ENCODE measurements at regions not wholly inside any gene's neighbourhood (a gene's known extent, or its start where the extent isn't known, plus 50 kb on each side); places are given as distances from the start of the nearest gene placed in this dataset.

- H3K23ac ChIP-seq (ENCODE audit: insufficient read length), result no peak overlapping the region
- TF ChIP-seq CHD2 (IDR thresholded peaks at IDR 0.05; ENCODE audit: low read length), result no peak
- TF ChIP-seq JUND (IDR thresholded peaks at IDR 0.05; ENCODE audit: low read length), result no peak
- TF ChIP-seq YY1 (IDR thresholded peaks at IDR 0.05; ENCODE audit: low read depth, low read length), result no peak
- no peak for TF ChIP-seq HDAC6 (IDR thresholded peaks at IDR 0.05; ENCODE audit: low read depth, low read length)
- TF ChIP-seq MAFK (IDR thresholded peaks at IDR 0.05; ENCODE audit: low read depth, low read length), result no peak
- TF ChIP-seq BACH1 (IDR thresholded peaks at IDR 0.05; ENCODE audit: low read length), result no peak
- TF ChIP-seq RFX5 (IDR thresholded peaks at IDR 0.05; ENCODE audit: borderline replicate concordance, low read depth, low read length), result no peak
- no peak for TF ChIP-seq SIN3A (conservative IDR thresholded peaks at IDR 0.05 in 1 of 2, IDR thresholded peaks at IDR 0.05 in 1 of 2; ENCODE audit: low read depth in 1 of 2, low read length in 2 of 2)
- no peak for TF ChIP-seq KDM1A (IDR thresholded peaks at IDR 0.05; ENCODE audit: borderline replicate concordance, low read length)
- no peak overlapping the region for H2BK120ac ChIP-seq (replicated peaks; ENCODE audit: low read depth, low read length)
- H3K36me3 ChIP-seq (ENCODE audit: control insufficient read depth in 2 of 4, insufficient read depth in 4 of 4, low read length in 3 of 4), result peaks cover 0 to 9% (median 2%) of the 10 kb centered on the region in 4 experiments; a peak in 3 of 8 replicates
- no peak overlapping the region for H3K27ac ChIP-seq (ENCODE audit: low read depth, low read length)
- no peak overlapping the region for H3K56ac ChIP-seq (replicated peaks; ENCODE audit: insufficient read length, low read depth, low read length)
- 95% methylated on average over 1 of the region's 1 CpG; no CpG with 5 or more reads in 1 of the 2 experiments for WGBS, 2 experiments (ENCODE audit: extremely low coverage in 1 of 2, insufficient coverage in 1 of 2, insufficient read length in 1 of 2, insufficient replicate concordance in 2 of 2, low coverage in 1 of 2, low lambda C conversion rate in 2 of 2, missing lambda C conversion rate in 1 of 2)
- H3K4me2 ChIP-seq (ENCODE audit: insufficient read depth in 1 of 2, low read depth in 2 of 2, low read length in 2 of 2), result no peak overlapping the region
- no peak overlapping the region for H4K5ac ChIP-seq (ENCODE audit: insufficient read length, low read depth, low read length)
- H4K8ac ChIP-seq (ENCODE audit: extremely low read depth, insufficient read depth, low read length), result no peak overlapping the region
- no peak overlapping the region for H3K9ac ChIP-seq (replicated peaks in 1 of 4; ENCODE audit: extremely low read depth in 1 of 4, low read depth in 3 of 4, low read length in 3 of 4)
- ChIA-PET CTCF (ENCODE audit: partially characterized antibody) (no interaction called here), POLR2A (ENCODE audit: partially characterized antibody) (no interaction called here)
- H3K18ac ChIP-seq (ENCODE audit: extremely low read depth, low read length), result no peak overlapping the region
- H3K79me2 ChIP-seq (ENCODE audit: control insufficient read depth in 1 of 2, insufficient read depth in 2 of 2, low read length in 2 of 2), result no peaks in the 10 kb centered on the region
- H3K27me3 ChIP-seq (replicated peaks in 1 of 4; ENCODE audit: control insufficient read depth in 3 of 4, extremely low read depth in 1 of 4, insufficient read depth in 3 of 4, low read length in 3 of 4), result no peaks in the 10 kb centered on the region
- H2BK5ac ChIP-seq (ENCODE audit: low read depth, low read length), result no peak overlapping the region
- no peaks in the 10 kb centered on the region for H3K79me1 ChIP-seq (ENCODE audit: low read depth, low read length)
- no peak for FAIRE-seq
- H2AFZ ChIP-seq (ENCODE audit: low read length), result no peak overlapping the region
- no peak overlapping the region for H2AK5ac ChIP-seq (ENCODE audit: low read depth, low read length)
- H3K4me1 ChIP-seq (replicated peaks in 1 of 4; ENCODE audit: control insufficient read depth in 3 of 4, insufficient read depth in 4 of 4, low read length in 3 of 4), result no peaks in the 10 kb centered on the region
- no peaks in the 10 kb centered on the region for H3K23me2 ChIP-seq (ENCODE audit: low read depth, low read length)
- no peaks in the 10 kb centered on the region for H4K20me1 ChIP-seq (replicated peaks in 1 of 2; ENCODE audit: control insufficient read depth in 1 of 2, insufficient read depth in 2 of 2, low read length in 2 of 2)
- no peak overlapping the region for H3K4me3 ChIP-seq (ENCODE audit: extremely low read depth in 1 of 4, insufficient read depth in 2 of 4, low read depth in 3 of 4, low read length in 4 of 4)
- H2BK20ac ChIP-seq (ENCODE audit: low read length), result no peak overlapping the region
- no peak overlapping the region for H2BK12ac ChIP-seq (ENCODE audit: low read depth, low read length)
- H4K91ac ChIP-seq (replicated peaks; ENCODE audit: insufficient read length, low read length), result no peak overlapping the region
- DNase-seq (ENCODE audit: low read depth in 1 of 2, low spot score in 2 of 2), result no peak
- H2BK15ac ChIP-seq (ENCODE audit: low read length), result no peak overlapping the region
- H3K9me3 ChIP-seq (ENCODE audit: insufficient read depth in 2 of 2, low read depth in 1 of 2, low read length in 1 of 2), result peaks cover 11 to 18% of the 10 kb centered on the region in 2 experiments
- H3K4ac ChIP-seq (replicated peaks; ENCODE audit: insufficient read length, low read depth, low read length), result no peak overlapping the region
- H3K14ac ChIP-seq (ENCODE audit: insufficient read length), result no peak overlapping the region
Measured at GRCh38 chr7:54215424-54215823, 326.8 kb upstream of the VSTM2A start.

All from H1 (cell line).